Stimulated activated CD4-positive, alpha-beta T cell treated with anti-CD3 and anti-CD28 coated beads, Interleukin-2, amount 100 ng/mL, for 24 hours (primary cell): ENCODE measurements at regions not wholly inside any gene's neighbourhood (a gene's known extent, or its start where the extent isn't known, plus 50 kb on each side); places are given as distances from the start of the nearest gene placed in this dataset.
"Not testable (repeated sequence)": the region's sequence is repeated elsewhere in the genome, so short reads cannot be mapped to it uniquely, and the experiment has no call there.

Source experiments
- DNase-seq, 2 donors: peaks; one replicate each; pipeline ENCODE4 v3.0.0-alpha.2; 2020

DNA sequence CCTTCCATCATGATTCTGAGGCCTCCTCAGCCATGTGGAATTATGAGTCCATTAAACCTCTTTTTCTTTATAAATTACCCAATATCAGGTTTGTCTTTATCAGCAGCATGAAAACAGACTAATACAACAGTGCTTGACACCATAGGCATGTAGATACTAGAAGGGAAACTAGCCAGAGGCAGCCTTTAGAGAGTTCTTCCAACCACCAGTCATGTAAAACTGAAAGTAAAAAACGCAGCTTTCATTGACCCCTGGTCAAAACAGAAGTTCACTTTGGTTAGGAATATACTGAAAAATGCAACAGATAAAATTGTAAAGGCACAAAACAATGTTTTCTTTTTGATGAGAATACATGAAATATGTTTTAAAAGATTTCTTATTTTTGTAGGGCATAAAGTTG is 122.8 kb upstream of the L3MBTL4 start:
- DNase-seq: no peak

DNA sequence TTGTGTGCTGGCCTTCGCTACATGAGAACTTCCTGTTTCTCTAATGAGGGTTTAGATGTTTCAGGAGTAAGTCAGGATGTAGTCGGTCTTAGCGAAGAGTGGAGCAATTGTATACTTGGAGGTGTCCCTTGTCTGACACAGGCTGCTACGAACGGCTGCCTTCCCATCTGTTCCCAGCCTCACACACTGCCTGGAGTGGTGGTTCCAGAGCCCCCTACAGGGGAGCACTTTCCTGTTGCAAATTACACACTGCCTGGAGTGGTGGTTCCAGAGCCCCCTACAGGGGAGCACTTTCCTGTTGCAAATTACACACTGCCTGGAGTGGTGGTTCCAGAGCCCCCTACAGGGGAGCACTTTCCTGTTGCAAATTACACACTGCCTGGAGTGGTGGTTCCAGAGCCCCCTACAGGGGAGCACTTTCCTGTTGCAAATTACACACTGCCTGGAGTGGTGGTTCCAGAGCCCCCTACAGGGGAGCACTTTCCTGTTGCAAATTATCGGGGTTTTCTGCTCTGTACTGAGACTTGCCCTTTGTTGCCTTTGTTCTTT is 126.5 kb upstream of the L3MBTL4 start:
- DNase-seq: not testable (repeated sequence)

DNA sequence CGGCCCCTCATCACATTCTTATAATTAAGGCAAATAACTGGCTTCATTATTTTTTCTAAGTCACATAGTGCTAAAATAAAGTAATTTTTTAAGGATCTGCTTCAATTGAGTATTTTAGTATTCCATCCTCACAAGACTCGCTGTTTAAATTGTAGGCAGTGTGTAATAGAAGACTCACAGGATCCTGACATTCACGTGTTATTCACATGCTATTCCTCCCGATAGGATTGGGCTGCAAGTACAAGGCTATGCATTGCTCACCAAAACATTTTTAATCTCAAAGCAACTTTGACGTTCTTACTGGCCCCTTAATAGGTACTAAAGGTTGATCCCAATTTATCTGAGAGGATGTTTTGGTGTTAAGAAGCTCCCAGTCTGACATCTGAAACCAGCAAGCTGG is 127.6 kb upstream of the L3MBTL4 start:
- no peak for DNase-seq

DNA sequence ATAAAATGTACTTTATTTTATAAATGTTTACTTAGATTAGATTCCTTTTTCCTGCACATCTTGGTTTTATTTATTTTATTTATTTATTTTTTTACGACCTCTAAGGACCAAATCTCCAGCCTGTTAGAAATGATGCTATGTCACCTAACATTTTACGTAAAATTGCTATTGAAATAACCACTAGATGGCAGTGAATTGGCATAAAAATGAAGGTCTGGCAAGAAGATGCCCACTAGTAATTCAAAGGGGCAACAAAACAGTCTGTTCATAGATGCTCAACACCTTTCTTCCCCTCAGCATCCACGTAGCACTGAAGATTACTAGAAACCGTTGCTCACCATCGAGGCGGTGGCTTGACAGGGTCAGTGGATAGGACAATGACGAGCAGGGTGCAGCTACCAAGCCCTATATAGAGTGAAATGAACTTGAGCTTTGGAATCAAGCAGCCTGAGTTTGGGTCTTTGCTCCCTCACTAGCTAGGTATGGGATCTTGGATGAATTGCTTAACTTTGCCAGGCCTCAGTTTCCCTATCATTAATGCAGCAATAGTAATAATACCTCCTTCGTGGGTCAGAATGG is 128.7 kb upstream of the L3MBTL4 start:
- DNase-seq: no peak

DNA sequence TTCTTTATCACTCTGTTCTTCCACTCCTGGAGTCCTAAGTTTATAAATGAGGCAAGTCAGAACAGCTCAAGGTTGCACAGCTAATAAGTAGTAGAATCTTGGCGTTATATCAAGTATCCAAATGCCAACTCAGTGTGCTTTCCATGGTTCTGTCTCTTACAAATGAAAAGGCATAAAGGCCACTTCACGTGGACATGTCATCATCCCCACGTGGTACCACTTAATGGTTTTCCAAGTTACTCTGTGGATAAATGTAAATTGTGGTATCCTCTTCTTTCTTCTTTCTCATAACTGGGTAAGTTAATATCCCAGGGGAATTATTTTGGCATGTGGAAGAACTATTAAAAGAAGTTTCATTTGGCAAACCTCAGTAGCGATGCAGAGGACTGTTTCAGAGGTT is 131.5 kb upstream of the L3MBTL4 start:
- DNase-seq: no peak

DNA sequence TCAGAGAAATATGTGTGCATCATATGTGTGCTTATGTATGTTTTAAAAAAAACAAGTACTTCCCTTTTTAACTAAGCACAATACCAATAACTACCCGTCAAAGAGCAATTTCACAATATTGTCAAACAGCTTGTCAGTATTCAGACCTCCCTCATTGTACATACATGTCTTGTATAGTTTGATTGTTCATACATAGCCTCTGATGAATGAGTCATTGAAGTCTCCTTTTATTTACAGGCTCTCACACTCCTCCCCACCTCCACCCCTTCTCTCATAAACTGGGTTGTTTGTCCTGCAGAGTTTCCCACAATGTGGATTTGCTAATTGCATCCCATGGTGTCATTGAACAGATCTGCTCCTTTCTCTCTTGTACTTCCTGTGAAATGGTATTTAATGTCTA is 132.8 kb upstream of the L3MBTL4 start:
- no peak for DNase-seq

DNA sequence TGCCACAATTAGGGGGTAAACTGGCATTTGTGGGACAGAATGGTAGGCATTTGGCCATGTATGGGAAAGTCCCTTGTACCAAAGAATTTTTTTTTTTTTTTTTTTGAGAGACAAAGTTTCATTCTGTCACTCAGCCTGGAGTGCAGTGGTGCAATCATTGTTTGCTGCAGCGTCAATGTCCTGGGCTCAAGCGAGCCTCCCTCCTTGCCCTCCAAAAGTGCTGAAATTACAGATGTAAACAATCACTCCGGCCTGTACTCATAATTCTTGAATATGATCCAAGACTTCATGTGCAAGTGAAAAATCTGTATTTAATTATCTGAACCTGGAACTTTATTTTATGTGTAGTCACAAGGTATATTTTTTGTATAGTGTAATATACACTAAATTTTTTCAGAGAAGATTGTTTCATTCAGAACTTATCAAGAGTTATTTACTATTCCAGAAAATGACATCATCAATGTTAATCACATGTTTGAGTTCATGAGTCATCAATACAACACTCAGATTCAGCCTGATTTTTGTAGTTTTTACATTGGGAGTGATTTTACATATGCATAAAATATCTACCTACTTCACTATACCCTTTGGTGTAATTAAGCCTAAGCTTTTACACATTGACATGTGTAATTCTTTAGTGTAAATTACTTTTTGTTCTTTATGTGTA is 138.7 kb upstream of the L3MBTL4 start:
- no peak for DNase-seq

DNA sequence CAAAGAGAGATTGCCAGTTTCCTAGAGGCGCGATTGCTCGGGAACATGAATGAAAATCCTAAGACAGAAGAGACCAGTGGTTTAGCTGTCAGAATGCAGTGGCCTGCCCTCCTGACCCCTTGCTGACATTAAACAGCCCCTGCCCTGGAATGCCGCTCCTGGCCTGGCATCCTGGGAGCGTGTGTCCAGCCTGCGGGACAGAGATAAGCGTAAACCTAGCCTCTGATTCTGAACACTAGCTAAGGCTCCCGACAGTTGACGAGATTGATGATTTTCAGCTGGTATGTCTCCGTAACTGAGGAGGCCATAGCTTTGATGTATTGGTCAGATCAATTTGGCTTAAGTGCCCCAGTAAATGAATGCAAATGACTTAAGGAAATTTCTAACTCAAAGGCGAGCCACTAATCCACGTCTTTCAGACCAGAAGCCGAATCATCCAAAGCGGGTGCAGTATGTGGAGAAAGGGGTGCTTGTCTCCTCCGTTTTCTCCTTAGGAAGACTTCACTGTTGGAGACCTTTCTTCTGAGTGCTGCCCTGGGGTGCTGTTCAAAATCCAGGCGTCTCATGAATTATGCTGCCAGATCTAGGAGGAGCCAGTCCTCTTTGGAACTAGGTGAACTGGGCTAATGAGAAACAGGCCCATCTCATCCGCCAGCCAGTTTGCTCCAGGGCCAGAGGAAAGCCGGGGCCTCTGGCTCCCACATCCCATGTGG is 142.5 kb upstream of the L3MBTL4 start:
- no peak for DNase-seq

DNA sequence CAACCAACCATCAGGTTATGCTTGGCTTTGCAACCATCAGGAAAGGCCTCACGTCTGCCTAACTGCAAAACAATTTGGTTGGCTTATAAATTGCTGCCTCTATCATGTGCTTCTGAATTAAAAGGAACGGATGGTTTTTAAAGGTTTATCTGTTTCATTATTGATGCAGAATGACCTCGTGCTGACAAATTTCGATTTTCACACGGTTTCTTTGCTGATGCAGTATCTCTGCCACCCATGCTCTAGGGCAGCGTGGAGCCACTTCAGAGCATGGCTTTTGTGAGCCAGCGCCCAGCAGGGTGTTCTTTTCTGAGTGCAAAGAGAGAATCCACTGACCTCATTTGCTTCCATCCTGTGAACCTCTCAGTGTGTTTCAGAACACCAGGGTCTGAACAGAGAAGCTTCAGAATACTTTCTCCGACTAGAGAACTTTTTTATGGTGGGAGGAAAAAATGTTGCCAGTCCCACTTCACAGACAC is 143.1 kb upstream of the L3MBTL4 start:
- no peak for DNase-seq

DNA sequence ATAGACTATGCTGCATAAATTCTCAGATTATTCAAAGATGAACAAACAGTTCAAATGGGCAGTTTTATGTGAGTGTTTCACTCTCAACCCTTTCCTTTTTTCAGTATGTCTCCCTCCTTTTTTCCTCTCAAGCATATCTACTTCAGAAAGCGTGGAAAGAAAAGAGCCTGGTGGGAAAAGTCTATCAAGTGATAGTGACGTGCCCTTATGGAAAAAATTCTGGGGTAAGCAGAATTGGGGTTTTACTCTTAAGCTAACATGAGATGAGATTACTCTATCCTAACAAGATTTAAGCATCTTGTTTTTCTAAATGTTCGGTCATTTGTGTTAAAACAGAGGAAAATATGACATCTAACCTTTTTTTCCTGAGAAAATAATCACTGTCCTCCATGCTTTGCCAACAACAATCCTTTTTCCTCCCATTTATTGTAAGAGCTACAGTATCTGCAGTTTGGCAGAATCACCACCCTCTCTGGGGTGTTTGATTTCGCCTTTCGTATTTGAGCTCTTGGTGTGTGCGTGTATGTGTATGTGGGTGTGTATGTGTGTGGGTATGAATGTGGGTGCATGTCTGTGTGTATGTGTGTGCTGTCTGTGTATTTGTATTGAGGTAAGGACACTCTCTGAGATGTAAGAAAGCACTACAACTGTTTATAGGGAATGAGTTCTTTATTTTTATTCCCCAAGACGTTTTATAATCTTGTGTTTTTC is 143.9 kb upstream of the L3MBTL4 start:
- no peak for DNase-seq

DNA sequence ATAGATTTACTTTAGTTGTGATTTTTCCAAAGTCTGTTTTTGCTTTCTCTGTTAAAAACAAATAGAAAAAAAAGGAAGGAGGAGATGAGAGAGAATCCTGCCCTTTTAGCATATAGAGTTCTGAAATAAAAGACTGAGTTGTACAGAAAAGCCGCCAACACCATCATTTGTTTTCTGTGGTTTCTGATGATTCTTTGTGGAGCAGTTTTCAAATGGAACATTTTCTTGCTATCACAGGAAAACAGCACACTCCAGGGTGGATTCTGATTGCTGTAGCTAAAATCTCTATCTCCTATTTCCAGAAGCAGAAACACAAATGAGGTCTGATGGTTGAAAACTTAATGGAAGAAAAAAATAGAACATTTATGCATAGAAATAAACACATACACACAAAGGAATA is 144.6 kb upstream of the L3MBTL4 start:
- DNase-seq: no peak

DNA sequence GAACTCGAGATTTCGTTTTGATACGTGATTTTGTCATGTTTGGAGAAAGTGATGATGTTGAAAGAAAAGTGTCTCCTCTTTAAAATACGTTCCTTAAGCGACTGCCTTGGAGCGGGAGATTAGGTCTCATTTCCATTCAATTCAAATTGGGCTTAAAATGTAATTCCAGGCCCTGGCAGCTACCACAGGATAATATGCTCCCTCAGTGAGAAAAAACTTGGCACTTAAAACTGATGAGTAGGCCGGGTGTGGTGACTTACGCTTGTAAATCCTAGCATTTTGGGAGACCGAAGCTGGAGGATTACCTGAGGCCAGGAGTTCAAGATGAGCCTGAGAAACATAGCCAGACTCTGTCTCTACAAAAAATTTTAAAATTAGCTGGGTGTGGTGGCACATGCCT is 146.3 kb upstream of the L3MBTL4 start:
- no peak for DNase-seq

DNA sequence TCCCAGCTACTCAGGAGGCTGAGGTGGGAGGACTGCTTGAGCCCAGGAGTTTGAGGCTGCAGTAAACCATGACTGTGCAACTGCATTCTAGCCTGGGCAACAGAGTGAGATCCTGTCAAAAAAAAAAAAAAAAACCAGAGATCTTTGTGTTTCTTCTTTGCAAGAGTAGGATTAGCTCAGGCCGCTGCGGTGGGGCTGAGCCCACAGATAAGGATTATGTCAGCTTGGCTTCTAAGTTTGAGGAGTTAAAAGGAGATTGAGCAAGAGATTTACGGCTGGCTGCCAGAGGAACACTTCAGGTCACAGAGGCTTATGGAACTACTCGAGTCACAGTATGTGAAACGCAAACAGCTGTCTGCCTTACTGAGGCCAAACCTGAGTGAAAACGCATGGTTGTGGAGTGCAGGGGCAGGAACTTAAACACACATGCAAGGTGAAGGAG is 146.7 kb upstream of the L3MBTL4 start:
- no peak for DNase-seq

DNA sequence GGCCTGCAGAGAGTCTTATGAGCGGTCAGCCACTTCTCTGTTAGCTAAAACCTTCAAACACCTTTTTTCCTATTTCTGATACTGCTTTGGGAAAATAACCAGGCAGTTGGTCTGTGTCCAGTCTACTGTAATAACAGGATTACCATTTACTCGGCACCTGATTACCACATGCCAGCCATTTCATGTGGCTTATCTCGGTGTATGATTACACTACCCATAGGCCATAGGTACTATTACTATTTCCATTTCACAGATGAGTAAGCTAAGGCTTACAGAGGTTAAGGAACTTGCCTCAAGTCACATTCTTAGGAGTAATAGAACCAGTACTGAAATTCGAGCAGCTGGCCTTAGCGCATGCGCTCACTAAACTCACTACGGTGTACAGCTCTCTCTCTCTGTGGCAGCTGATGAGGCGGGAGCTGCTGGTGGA is 147.2 kb upstream of the L3MBTL4 start:
- DNase-seq: no peak

DNA sequence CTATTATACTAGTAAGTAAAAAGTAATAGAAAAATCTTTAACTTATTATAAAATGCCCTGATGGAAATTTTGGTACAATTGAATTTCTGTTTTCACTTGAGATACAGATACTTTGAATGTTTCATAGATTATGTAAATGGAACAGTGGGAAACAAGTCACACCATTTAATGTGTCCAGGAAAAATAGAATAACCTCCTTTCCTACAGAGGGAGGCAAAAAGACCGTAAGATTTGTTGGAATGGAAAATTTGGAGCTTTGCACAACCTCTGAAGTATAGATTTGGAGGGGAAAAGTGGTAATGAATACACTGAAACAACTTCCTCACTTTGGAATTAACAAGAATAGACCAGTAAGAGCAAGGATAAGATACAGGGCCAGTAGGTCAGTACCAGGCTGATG is 149.2 kb upstream of the L3MBTL4 start:
- DNase-seq: no peak

DNA sequence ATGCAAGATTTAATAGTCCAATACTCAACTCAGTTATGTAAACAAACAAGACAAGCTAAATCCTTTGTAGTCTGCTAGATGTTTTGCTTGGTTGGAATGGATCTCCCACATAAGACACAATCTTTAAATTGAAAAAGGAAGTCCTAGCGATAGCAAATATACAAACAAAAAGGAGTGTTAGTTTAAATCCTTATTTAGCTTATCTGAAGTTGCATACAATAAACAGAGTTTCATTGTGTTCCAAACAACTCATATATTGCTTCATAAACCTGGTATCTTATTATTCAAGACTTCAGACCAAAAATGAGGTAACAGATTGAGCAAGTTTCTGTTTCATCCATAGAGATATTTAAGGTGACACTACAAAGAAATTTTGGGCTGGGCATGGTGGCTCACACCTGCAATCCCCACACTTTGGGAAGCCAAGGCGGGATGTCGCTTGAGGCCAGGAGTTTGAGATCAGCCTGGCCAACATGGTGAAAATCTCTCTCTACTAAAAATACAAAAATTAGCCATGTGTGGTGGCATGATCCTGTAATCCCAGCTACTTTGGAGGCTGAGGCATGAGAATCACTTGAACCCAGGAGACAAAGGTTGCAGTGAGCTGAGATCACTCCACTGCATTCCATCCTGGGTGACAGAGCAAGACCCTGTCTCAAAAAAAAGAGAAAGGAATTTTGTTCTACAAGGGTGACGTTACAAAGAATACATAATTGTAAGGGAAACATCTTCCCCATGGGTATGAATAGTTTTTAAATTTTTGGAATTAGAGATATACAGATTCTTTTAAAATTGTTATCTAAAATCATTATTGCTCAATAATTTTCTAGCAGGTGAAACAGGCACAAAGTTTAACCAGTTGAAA is 150.5 kb upstream of the L3MBTL4 start:
- DNase-seq: no peak

DNA sequence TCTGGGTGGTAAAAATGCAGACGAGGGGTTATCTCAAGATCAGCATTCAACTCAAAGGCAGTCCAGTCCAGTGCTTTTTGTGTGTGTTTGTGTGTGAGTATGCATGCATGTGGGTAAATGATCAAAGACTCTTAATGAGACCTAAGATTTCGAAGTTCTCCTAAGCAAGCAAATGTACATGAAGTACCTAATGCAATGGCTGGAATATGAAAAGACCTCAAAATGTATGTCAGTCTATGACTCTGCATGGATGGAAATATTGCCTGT is 151.0 kb upstream of the L3MBTL4 start:
- no peak for DNase-seq

DNA sequence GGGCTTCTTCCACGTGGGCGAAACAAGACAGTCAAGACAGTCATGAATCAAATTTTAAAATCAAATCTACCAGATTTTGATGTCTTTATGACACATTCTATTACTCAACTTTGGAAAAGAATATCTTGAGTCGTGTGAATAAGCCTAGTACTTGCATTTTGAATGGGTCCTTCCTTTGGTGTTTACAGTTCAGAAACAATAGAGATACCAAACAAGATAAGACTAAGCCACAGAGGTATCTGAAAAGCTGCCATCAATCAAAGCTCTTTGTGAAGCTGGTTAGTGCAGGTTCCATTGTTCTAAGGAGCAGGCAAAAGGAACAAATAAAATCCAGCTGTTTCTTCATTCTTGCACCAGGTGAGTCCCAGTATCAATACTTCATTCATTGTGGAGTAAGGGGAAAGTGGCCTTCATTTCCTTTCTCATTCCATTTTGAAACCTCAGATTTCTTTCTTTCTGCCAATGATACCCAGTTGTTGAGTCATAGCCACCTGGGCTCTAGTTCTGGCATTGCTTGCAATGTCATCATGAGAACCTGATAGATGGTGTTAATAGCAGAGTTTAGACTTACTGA is 151.7 kb upstream of the L3MBTL4 start:
- no peak for DNase-seq

DNA sequence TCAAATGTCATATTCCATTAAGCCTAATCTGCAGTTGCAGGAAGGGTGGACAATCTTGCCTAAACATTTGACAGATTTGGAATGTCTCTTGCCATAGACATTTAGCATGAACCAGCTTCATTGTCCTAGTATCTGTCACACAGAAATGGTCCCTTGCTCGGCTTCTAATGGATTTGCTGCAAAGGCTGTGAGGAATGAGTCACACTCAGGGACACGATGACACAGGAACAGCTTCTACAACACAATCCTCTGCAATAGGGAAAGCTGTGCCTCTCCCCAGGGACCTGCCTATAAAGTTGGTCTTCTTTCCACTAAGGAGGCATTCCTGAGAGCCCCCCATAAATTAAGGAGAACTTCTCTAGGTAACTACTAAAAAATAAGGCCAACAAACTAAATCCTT is 155.1 kb upstream of the L3MBTL4 start:
- no peak for DNase-seq

DNA sequence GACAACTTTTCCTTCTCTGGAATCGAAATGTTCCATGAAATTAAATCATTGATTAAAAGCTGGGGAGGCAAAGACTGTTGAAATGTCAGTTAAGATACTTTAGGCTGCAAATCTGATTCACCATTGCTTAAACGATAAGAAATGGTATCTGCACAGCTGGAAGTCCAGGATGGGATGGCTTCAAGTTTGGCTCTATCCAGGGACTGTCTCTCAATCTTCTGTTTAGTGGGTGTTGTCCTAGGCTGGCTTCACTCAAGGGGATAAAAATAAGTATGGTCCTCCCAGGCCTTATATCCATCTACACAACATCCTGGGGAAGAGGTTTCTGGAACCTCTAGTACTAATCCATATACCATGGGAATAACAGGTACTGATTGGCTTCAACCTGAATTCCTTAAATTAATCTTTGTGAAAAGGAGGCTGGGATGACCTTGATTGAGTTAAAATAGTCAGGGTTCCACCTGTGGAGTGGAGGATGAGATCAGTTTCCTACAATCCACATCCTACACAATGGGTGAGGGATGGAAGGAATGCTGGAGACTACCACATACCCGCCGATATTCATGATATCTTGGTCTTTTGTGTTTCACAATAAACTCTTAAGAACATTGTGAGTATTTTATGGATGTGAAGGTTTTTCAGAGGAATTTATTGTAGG is 156.0 kb upstream of the L3MBTL4 start:
- no peak for DNase-seq

DNA sequence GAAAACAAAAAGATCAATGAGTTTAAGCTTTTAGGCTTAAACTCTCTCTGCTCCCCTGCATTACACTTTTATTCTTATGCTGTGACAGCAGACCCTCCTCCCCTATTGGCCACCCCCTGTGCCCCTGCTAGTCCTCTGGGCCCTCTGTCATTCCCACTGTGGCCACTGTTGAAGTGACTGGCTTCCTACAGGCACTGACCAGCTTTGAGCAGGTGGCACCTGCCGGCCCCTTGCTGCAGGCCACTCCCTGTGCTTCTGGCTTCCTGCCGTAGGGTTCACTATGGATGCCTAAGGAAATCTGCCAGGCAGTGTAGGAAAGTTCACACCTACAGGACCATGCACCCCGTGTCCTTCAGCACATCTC is 156.5 kb upstream of the L3MBTL4 start:
- DNase-seq: no peak

DNA sequence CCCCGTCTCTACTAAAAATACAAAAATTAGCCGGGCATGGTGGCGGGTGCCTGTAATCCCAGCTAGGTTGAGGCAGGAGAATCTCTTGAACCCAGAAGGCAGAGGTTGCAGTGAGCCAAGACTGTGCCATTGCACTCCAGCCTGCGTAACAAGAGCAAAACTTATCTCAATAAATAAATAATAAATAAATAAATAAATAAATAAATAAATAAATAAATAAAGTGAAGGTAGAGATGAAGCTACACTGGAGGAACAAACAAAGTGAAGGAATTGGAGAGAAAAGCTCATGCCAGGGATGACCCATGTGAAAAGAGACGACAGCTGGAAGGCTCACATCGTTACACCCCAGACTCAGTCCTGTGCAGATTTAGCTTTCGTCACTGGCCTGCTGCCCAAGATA is 157.3 kb upstream of the ARHGAP28 start:
- DNase-seq: not testable (repeated sequence)
